Psoas muscle (tissue), 7 donors: ENCODE measurements at regions not wholly inside any gene's neighbourhood (a gene's known extent, or its start where the extent isn't known, plus 50 kb on each side); places are given as distances from the start of the nearest gene placed in this dataset.

Experiments used
- ATAC-seq, 4 donors: fragments of 200-7000 bp; cut with Tn5 transposase; one replicate each; pipeline ENCODE4 v1.9.1; 2020; ENCODE audit warnings: moderate library complexity in 3 of 4, mild to moderate bottlenecking in 2 of 4
- DNase-seq, 2 donors: peaks; one replicate each; pipeline ENCODE4 v3.0.0-alpha.2; 2020
- H3K27ac ChIP-seq: fragments of 200-600 bp; one replicate; pipeline ENCODE4 v1.8.0; 2022
- H3K27me3 ChIP-seq, 3 donors: fragments of 200-600 bp in 1 of 3; one replicate each; pipeline versions ENCODE4 v1.6.1 to v1.8.0; 2013 to 2022; ENCODE audit warnings: low read length in 2 of 3, mild to moderate bottlenecking in 2 of 3, moderate library complexity in 1 of 3; ENCODE audit not compliant: insufficient read depth in 3 of 3
- H3K36me3 ChIP-seq, 2 donors: fragments of 200-600 bp in 1 of 2; one replicate each; pipeline versions ENCODE4 v1.6.1 to v1.8.0; 2013 to 2022; ENCODE audit warnings: low read depth in 1 of 2, mild to moderate bottlenecking in 1 of 2, moderate library complexity in 1 of 2; ENCODE audit not compliant: insufficient read depth in 1 of 2
- H3K4me1 ChIP-seq: fragments of 200-600 bp; one replicate; pipeline ENCODE4 v1.8.0; 2022
- H3K4me3 ChIP-seq: fragments of 200-600 bp; one replicate; pipeline ENCODE4 v1.8.0; 2022; ENCODE audit warnings: mild to moderate bottlenecking
- H3K9me3 ChIP-seq: fragments of 200-600 bp; one replicate; pipeline ENCODE4 v1.8.0; 2022
- CTCF ChIP-seq: fragments of 200-600 bp; IDR thresholded peaks from one replicate; pipeline ENCODE4 v1.8.0; 2022; ENCODE audit warnings: antibody characterized with exemption
- WGBS, 3 donors: extraction: QIAGEN DNeasy Blood & Tissue Kit; methylation state at CpG; one replicate each; pipeline versions ENCODE4 v1.1.6 to v1.1.7; 2013; 5-methylcytosine and 5-hydroxymethylcytosine counted together
- intact Hi-C, 2 donors: fragments of 100-400 bp; cut with DNase I; formaldehyde crosslinking; loops; one replicate each; pipeline versions ENCODE4 v1.11.0 to v1.14.2; 2022
- donor health status: healthy with polysubstance abuse.
- donor health status: DM: no; HTN: no; CAD: no; lungs with moderate emphysema.
- donor health status: Bipolar disorder and iron deficiency.
- donor health status: healthy.
- donor health status: DM: yes; HTN: yes; CAD: no.
- donor health status: DM: no; HTN: no; CAD: no.
- donor health status: DM: yes; HTN: yes; CAD: no.

GRCh38 chr9:135296735-135297455, 182.7 kb upstream of the PPP1R26 start:
- whole genome bisulfite sequencing, 3 donors = 52 to 56% (median 54%) methylated on average over 11 to 12 of the region's 12 CpGs
- ATAC-seq = no peak
- DNase-seq = no peak
- no peak for TF ChIP-seq CTCF
- Histone ChIP-seq H3K4me3 (no peak overlapping the region), H3K36me3 (no peaks in the 10 kb centered on the region), H3K27me3 (peaks cover 0 to 41% (median 14%) of the 10 kb centered on the region in 3 donors), H3K27ac (no peak overlapping the region), H3K9me3 (no peaks in the 10 kb centered on the region), H3K4me1 (no peaks in the 10 kb centered on the region)
- intact Hi-C loops = no loop called here

GRCh38 chr9:135297456-135298075, 182.0 kb upstream of the PPP1R26 start:
- no peak overlapping the region for H3K27ac ChIP-seq
- H3K27me3 ChIP-seq = peaks cover 0 to 48% (median 20%) of the 10 kb centered on the region in 3 donors
- intact Hi-C loops = no loop called here
- H3K4me3 ChIP-seq = no peak overlapping the region
- TF ChIP-seq CTCF = no peak
- WGBS, 3 donors = 49 to 53% (median 50%) methylated on average over 16 of the region's 16 CpGs
- no peaks in the 10 kb centered on the region for H3K4me1 ChIP-seq
- no peak for ATAC-seq
- no peaks in the 10 kb centered on the region for H3K9me3 ChIP-seq
- DNase-seq = no peak
- H3K36me3 ChIP-seq = no peaks in the 10 kb centered on the region

GRCh38 chr9:135299239-135299590, 180.4 kb upstream of the PPP1R26 start:
- no peaks in the 10 kb centered on the region for H3K36me3 ChIP-seq
- no peak overlapping the region for H3K27ac ChIP-seq
- DNase-seq (no peak), ATAC-seq (no peak)
- H3K9me3 ChIP-seq = no peaks in the 10 kb centered on the region
- intact Hi-C loops = no loop called here
- no peak for TF ChIP-seq CTCF
- peaks cover 0 to 47% (median 27%) of the 10 kb centered on the region in 3 donors for H3K27me3 ChIP-seq
- 63 to 71% (median 65%) methylated on average over 10 of the region's 10 CpGs for WGBS, 3 donors
- no peaks in the 10 kb centered on the region for H3K4me1 ChIP-seq
- H3K4me3 ChIP-seq = no peak overlapping the region

- no peak for DNase-seq
- Histone ChIP-seq H3K36me3 (no peaks in the 10 kb centered on the region), H3K27me3 (peaks cover 0 to 47% (median 28%) of the 10 kb centered on the region in 3 donors), H3K27ac (no peak overlapping the region), H3K9me3 (no peaks in the 10 kb centered on the region), H3K4me1 (no peaks in the 10 kb centered on the region), H3K4me3 (no peak overlapping the region)
- WGBS, 3 donors = 69 to 72% (median 70%) methylated on average over 15 to 16 of the region's 16 CpGs
- intact Hi-C loops = no loop called here
- ATAC-seq = no peak
- no peak for TF ChIP-seq CTCF
Measured at GRCh38 chr9:135299651-135300345, 179.8 kb upstream of the PPP1R26 start.
